ENCODE measurements at regions not wholly inside any gene's neighbourhood (a gene's known extent, or its start where the extent isn't known, plus 50 kb on each side); places are given as distances from the start of the nearest gene placed in this dataset.

DNA sequence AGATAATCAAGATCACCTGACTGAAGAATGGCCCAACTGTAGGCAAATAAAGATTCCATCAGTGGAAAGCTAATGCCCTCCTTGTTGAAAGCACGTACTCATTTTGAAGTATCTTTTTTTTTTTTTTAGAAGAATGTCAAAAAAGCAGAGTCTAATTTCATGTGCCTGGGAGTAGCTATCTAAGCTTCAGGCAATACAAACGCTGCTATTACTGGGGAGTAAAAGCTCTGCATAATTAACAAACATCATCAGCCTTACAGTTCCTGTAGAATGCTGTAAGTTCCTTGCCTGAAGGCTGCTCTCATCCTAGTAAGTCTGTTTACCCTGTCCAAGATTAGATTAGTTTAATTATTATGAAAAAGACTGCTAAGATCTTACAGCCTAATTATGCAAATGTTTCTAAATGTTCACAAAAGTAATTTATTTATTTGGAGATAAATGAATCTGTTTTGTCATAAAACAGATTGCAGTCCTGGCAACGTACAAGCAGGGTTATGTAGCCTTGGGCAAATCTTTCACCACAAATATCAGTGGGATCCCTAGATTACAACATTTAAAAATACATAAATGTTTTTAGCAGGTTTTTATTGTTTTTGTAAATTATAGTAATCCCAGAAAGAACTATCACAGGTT lies 451.3 kb upstream of the AGTR1 start:
- Histone ChIP-seq H2AFZ (ENCODE audit: insufficient read depth, low read length, poor library complexity) (no peak overlapping the region), H4K91ac (ENCODE audit: low read depth, low read length) (no peak overlapping the region), H2BK120ac (ENCODE audit: insufficient read depth, low read length, poor library complexity) (no peak overlapping the region), H3K27ac (ENCODE audit: low read depth, low read length) (no peak overlapping the region), H3K4me1 (ENCODE audit: control insufficient read depth in 1 of 2, insufficient read depth in 2 of 2, low read length in 2 of 2) (no peaks in the 10 kb centered on the region), H4K8ac (ENCODE audit: low read depth, low read length) (no peak overlapping the region), H3K79me2 (ENCODE audit: control insufficient read depth, insufficient read depth, low read length, poor library complexity) (no peaks in the 10 kb centered on the region), H2AK5ac (ENCODE audit: low read length) (no peak overlapping the region), H3K4me2 (ENCODE audit: low read length) (no peak overlapping the region), H2BK5ac (ENCODE audit: low read depth, low read length, poor library complexity) (no peak overlapping the region), H3K27me3 (ENCODE audit: insufficient read depth, low read length) (no peaks in the 10 kb centered on the region), H3K4me3 (ENCODE audit: low read depth, low read length) (no peak overlapping the region), H3K18ac (ENCODE audit: low read length) (no peak overlapping the region), H3K9ac (ENCODE audit: low read length) (no peak overlapping the region), H3K9me3 (ENCODE audit: insufficient read depth, low read depth, low read length) (no peaks in the 10 kb centered on the region), H3K23ac (ENCODE audit: low read length) (no peak overlapping the region), H3K79me1 (ENCODE audit: low read length) (no peaks in the 10 kb centered on the region), H3K36me3 (ENCODE audit: control insufficient read depth in 1 of 2, insufficient read depth in 2 of 2, low read length in 2 of 2) (no peaks in the 10 kb centered on the region), H2BK12ac (ENCODE audit: low read length) (no peak overlapping the region), H4K12ac (ENCODE audit: low read depth, low read length) (no peak overlapping the region), H3K4ac (ENCODE audit: low read depth, low read length) (no peak overlapping the region), H3K14ac (ENCODE audit: low read length) (no peak overlapping the region)
- WGBS (ENCODE audit: extremely low coverage, insufficient coverage, insufficient read length), result no CpG with 5 or more reads among the region's 3 CpGs
- no peak for DNase-seq

DNA sequence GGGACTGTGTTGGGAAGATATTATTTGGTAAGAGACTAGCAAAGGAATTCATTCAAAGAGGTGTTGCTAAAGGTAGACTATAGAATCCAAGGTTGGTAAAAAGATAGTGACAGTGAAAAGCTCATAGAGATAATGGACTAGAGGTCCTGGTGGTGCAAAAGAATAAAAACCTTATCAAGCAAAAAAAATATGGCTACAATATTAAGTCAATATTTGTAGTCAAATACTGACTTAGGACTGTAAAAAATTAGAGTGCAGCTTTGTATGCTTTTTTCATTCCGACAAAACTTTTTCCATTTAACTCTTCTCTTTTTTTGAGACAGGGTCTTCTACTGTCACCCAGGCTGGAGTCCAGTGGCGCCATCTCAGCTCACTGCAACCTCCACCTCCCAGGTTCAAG lies 444.0 kb upstream of the AGTR1 start:
- Histone ChIP-seq H3K27ac (ENCODE audit: low read depth, low read length) (no peak overlapping the region), H3K18ac (ENCODE audit: low read length) (no peak overlapping the region), H2BK5ac (ENCODE audit: low read depth, low read length, poor library complexity) (no peak overlapping the region), H4K8ac (ENCODE audit: low read depth, low read length) (no peak overlapping the region), H3K9me3 (ENCODE audit: insufficient read depth, low read depth, low read length) (no peaks in the 10 kb centered on the region), H3K4me1 (ENCODE audit: control insufficient read depth in 1 of 2, insufficient read depth in 2 of 2, low read length in 2 of 2) (no peaks in the 10 kb centered on the region), H4K91ac (ENCODE audit: low read depth, low read length) (no peak overlapping the region), H3K27me3 (ENCODE audit: insufficient read depth, low read length) (no peaks in the 10 kb centered on the region), H3K23ac (ENCODE audit: low read length) (no peak overlapping the region), H3K9ac (ENCODE audit: low read length) (no peak overlapping the region), H3K36me3 (ENCODE audit: control insufficient read depth in 1 of 2, insufficient read depth in 2 of 2, low read length in 2 of 2) (no peaks in the 10 kb centered on the region), H2AK5ac (ENCODE audit: low read length) (no peak overlapping the region), H2BK120ac (ENCODE audit: insufficient read depth, low read length, poor library complexity) (no peak overlapping the region), H3K4me2 (ENCODE audit: low read length) (no peak overlapping the region), H3K14ac (ENCODE audit: low read length) (no peak overlapping the region), H3K4me3 (ENCODE audit: low read depth, low read length) (no peak overlapping the region), H2AFZ (ENCODE audit: insufficient read depth, low read length, poor library complexity) (no peak overlapping the region), H3K79me2 (ENCODE audit: control insufficient read depth, insufficient read depth, low read length, poor library complexity) (no peaks in the 10 kb centered on the region), H3K79me1 (ENCODE audit: low read length) (no peaks in the 10 kb centered on the region), H4K12ac (ENCODE audit: low read depth, low read length) (no peak overlapping the region), H3K4ac (ENCODE audit: low read depth, low read length) (no peak overlapping the region), H2BK12ac (ENCODE audit: low read length) (no peak overlapping the region)
- DNase-seq, result no peak
- WGBS (ENCODE audit: extremely low coverage, insufficient coverage, insufficient read length), result no CpG with 5 or more reads among the region's 2 CpGs

DNA sequence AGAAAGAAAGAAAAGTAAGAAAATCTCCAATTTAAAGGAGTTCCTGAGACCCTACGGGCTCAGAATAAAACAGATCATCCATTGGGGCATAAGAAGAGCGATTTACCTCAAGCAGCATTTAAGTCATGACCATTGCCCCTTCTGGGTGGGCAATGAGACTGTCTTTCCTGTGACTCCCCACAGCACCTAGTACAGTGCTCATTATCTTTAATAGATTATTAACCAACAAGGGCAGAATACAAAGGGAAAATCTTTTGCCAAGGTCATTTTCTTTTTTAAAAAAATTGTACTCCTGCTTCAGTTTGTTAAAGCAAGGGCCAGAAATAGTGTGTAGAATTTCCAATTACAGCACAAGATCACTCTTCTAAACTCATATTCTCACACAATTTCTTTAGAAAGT lies 443.3 kb upstream of the AGTR1 start:
- Histone ChIP-seq H3K79me2 (ENCODE audit: control insufficient read depth, insufficient read depth, low read length, poor library complexity) (no peaks in the 10 kb centered on the region), H3K4me2 (ENCODE audit: low read length) (no peak overlapping the region), H3K27me3 (ENCODE audit: insufficient read depth, low read length) (no peaks in the 10 kb centered on the region), H2BK12ac (ENCODE audit: low read length) (no peak overlapping the region), H3K9ac (ENCODE audit: low read length) (no peak overlapping the region), H4K8ac (ENCODE audit: low read depth, low read length) (no peak overlapping the region), H3K27ac (ENCODE audit: low read depth, low read length) (no peak overlapping the region), H2BK120ac (ENCODE audit: insufficient read depth, low read length, poor library complexity) (no peak overlapping the region), H2AK5ac (ENCODE audit: low read length) (no peak overlapping the region), H4K91ac (ENCODE audit: low read depth, low read length) (no peak overlapping the region), H3K4me3 (ENCODE audit: low read depth, low read length) (no peak overlapping the region), H2BK5ac (ENCODE audit: low read depth, low read length, poor library complexity) (no peak overlapping the region), H3K23ac (ENCODE audit: low read length) (no peak overlapping the region), H3K36me3 (ENCODE audit: control insufficient read depth in 1 of 2, insufficient read depth in 2 of 2, low read length in 2 of 2) (no peaks in the 10 kb centered on the region), H2AFZ (ENCODE audit: insufficient read depth, low read length, poor library complexity) (no peak overlapping the region), H4K12ac (ENCODE audit: low read depth, low read length) (no peak overlapping the region), H3K18ac (ENCODE audit: low read length) (no peak overlapping the region), H3K79me1 (ENCODE audit: low read length) (no peaks in the 10 kb centered on the region), H3K4ac (ENCODE audit: low read depth, low read length) (no peak overlapping the region), H3K9me3 (ENCODE audit: insufficient read depth, low read depth, low read length) (no peaks in the 10 kb centered on the region), H3K4me1 (ENCODE audit: control insufficient read depth in 1 of 2, insufficient read depth in 2 of 2, low read length in 2 of 2) (no peaks in the 10 kb centered on the region), H3K14ac (ENCODE audit: low read length) (no peak overlapping the region)
- no peak for DNase-seq
- no CpG with 5 or more reads among the region's 2 CpGs for WGBS (ENCODE audit: extremely low coverage, insufficient coverage, insufficient read length)

DNA sequence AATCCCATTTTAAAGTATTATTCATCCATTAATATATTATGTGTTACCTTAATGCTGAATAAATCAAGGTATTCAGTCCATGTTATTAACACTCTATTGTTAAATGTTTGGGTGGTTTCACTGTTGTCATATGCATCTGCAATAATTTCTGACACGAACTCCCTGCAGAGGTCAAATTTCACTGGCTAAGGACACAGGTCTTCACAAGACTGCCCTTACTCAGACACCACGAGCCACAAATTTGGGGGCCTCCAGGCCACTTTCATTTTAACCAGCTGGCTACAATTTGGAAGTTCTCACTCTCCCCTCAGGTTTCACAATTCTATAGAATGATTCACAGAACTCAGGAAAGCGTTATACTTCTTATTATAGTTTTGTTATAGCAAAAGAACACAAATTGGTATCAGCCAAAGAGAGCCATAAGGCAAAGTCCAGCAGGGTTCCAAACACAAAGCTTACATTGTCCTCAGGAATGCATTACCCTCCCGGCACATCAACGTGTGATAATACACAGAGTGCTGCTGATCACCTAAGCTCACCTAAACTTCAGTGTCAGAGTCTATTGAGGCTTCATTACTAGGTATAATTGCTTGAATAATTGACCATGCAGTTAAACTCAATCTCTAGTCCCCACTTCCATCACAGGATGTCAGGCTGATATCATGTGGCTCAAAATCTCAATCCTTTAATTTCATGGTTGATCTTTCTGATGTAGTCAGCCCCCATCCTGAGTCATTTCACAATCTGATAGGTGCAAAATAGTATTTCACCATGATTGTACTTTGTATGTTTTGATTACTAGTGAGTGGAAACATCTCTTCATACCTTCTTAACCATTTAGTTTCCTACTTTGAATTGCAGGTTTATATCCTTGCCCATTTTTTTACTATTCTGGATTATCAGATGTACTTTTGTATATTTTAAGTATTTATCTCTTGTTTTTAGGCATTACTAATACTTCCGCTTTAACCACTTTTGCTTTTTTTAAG lies 441.4 kb upstream of the AGTR1 start:
- Histone ChIP-seq H4K12ac (ENCODE audit: low read depth, low read length) (no peak overlapping the region), H2BK5ac (ENCODE audit: low read depth, low read length, poor library complexity) (no peak overlapping the region), H3K79me1 (ENCODE audit: low read length) (no peaks in the 10 kb centered on the region), H4K8ac (ENCODE audit: low read depth, low read length) (no peak overlapping the region), H3K4ac (ENCODE audit: low read depth, low read length) (no peak overlapping the region), H4K91ac (ENCODE audit: low read depth, low read length) (no peak overlapping the region), H3K36me3 (ENCODE audit: control insufficient read depth in 1 of 2, insufficient read depth in 2 of 2, low read length in 2 of 2) (no peaks in the 10 kb centered on the region), H2BK12ac (ENCODE audit: low read length) (no peak overlapping the region), H3K18ac (ENCODE audit: low read length) (no peak overlapping the region), H3K27me3 (ENCODE audit: insufficient read depth, low read length) (no peaks in the 10 kb centered on the region), H3K14ac (ENCODE audit: low read length) (no peak overlapping the region), H3K4me1 (ENCODE audit: control insufficient read depth in 1 of 2, insufficient read depth in 2 of 2, low read length in 2 of 2) (no peaks in the 10 kb centered on the region), H3K4me3 (ENCODE audit: low read depth, low read length) (no peak overlapping the region), H3K23ac (ENCODE audit: low read length) (no peak overlapping the region), H3K4me2 (ENCODE audit: low read length) (no peak overlapping the region), H2AFZ (ENCODE audit: insufficient read depth, low read length, poor library complexity) (no peak overlapping the region), H3K79me2 (ENCODE audit: control insufficient read depth, insufficient read depth, low read length, poor library complexity) (no peaks in the 10 kb centered on the region), H3K27ac (ENCODE audit: low read depth, low read length) (no peak overlapping the region), H2BK120ac (ENCODE audit: insufficient read depth, low read length, poor library complexity) (no peak overlapping the region), H2AK5ac (ENCODE audit: low read length) (no peak overlapping the region), H3K9ac (ENCODE audit: low read length) (no peak overlapping the region), H3K9me3 (ENCODE audit: insufficient read depth, low read depth, low read length) (no peaks in the 10 kb centered on the region)
- no CpG with 5 or more reads among the region's 6 CpGs for WGBS (ENCODE audit: extremely low coverage, insufficient coverage, insufficient read length)
- DNase-seq, result no peak

All from trophoblast cell (in vitro differentiated cells and primary cell).